ENCODE measurements at regions not wholly inside any gene's neighbourhood (a gene's known extent, or its start where the extent isn't known, plus 50 kb on each side); places are given as distances from the start of the nearest gene placed in this dataset.
"Not testable (repeated sequence)": the region's sequence is repeated elsewhere in the genome, so short reads cannot be mapped to it uniquely, and the experiment has no call there.

DNA sequence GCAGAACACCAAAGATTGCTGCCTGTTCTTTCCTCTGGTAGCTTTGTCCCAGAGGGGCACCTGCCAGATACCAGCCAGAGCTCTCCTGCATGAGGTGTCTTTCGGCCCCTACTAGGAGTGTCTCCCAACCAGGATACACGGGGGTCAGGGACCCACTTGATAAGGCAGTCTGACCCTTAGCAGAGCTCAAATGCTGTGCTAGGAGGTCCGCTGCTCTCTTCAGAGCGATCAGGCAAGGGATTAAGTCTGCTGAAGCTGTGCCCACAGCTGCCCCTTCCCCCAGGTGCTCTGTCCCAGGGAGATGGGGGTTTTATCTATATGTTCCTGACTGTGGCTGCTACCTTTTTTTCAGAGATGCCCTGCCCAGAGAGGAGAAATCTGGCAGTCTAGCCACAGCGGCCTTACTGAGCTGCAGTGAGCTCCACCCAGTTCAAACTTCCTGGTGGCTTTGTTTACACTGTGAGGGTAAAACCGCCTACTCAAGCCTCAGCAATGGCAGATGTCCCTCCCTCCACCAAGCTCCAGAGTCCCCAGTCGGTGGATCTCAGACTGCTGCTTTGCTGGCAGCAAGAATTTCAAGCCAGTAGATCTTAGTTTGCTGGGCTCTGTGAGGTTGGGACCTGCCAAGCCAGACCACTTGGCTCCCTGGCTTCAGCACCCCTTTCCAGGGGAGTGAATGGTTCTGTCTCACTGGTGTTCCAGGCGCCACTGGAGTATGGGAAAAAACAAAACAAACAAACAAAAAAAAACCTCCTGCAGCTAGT, 52.0 kb upstream of the TMTC2 start:
- not testable (repeated sequence) for FAIRE-seq

DNA sequence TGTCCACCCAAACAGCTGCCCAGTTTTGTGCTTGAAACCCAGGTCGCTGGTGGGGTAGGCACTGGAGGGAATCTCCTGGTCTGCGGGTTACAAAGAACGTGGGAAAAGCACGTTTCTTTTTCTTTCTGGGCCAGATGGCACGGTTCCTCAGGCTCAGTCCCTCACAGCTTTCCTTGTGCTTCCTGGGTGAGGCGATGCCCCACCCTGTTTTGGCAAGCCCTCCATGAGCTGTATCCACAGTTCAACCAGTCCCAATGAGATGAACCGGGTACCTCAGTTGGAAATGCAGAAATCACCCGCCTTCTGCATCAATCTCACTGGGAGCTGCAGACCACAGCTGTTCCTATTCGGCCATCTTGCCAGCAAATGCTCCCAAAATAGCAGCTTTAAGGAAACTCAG, 51.4 kb upstream of the TMTC2 start:
- FAIRE-seq = no peak

Data from islet of Langerhans (tissue), 1 donor.